ENCODE measurements at regions not wholly inside any gene's neighbourhood (a gene's known extent, or its start where the extent isn't known, plus 50 kb on each side); places are given as distances from the start of the nearest gene placed in this dataset.

DNA sequence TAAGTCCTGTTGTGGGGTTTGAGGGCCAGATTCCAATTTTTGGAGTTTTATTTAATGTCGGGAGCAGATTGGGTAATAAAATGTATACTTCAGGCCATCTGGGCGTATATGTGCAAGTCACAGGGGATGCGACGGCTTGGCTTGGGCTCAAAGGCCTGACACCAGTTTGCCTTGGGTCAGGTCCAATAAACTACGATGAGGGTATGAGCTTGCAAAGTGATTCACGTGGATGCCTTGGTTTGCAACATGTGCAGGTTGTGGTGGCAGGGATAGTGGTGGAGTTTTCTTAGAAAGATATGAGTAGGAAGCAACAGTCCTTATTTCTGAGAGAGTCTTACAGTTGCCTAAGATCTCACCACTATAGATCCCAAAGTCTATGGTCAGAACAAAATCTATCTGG lies 157.0 kb upstream of the CDH11 start:
- TF ChIP-seq, protein P1, sequence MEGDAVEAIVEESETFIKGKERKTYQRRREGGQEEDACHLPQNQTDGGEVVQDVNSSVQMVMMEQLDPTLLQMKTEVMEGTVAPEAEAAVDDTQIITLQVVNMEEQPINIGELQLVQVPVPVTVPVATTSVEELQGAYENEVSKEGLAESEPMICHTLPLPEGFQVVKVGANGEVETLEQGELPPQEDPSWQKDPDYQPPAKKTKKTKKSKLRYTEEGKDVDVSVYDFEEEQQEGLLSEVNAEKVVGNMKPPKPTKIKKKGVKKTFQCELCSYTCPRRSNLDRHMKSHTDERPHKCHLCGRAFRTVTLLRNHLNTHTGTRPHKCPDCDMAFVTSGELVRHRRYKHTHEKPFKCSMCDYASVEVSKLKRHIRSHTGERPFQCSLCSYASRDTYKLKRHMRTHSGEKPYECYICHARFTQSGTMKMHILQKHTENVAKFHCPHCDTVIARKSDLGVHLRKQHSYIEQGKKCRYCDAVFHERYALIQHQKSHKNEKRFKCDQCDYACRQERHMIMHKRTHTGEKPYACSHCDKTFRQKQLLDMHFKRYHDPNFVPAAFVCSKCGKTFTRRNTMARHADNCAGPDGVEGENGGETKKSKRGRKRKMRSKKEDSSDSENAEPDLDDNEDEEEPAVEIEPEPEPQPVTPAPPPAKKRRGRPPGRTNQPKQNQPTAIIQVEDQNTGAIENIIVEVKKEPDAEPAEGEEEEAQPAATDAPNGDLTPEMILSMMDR (conservative IDR thresholded peaks at IDR 0.05; ENCODE audit: low read depth, low read length), result no peak
- no peak for TF ChIP-seq EZH2 (IDR thresholded peaks at IDR 0.05; ENCODE audit: low read length, unreplicated experiment)
